Vagina (tissue), 2 donors: ENCODE measurements at regions not wholly inside any gene's neighbourhood (a gene's known extent, or its start where the extent isn't known, plus 50 kb on each side); places are given as distances from the start of the nearest gene placed in this dataset.

Experiments used
- DNase-seq, 2 donors: peaks; one replicate each; pipeline ENCODE4 v3.0.0-alpha.2; 2017; ENCODE audit errors: extremely low spot score in 2 of 2
- H3K27ac ChIP-seq: fragments of 200-600 bp; sonication (generic); one replicate; pipeline ENCODE4 v1.5.1; 2019
- H3K27me3 ChIP-seq: fragments of 200-600 bp; sonication (generic); one replicate; pipeline ENCODE4 v1.5.1; 2019
- H3K36me3 ChIP-seq, 2 donors: fragments of 200-600 bp; sonication (generic); one replicate each; pipeline ENCODE4 v1.5.1; 2017 to 2019
- H3K4me1 ChIP-seq: fragments of 200-600 bp; sonication (generic); one replicate; pipeline ENCODE4 v1.5.1; 2019
- H3K4me3 ChIP-seq, 2 donors: fragments of 200-600 bp; sonication (generic); 1 replicate in 1 of 2; 2 replicates in 1 of 2; pipeline ENCODE4 v1.5.1; 2016 to 2019
- H3K9me3 ChIP-seq: fragments of 200-600 bp; sonication (generic); one replicate; pipeline ENCODE4 v1.5.1; 2019
- CTCF ChIP-seq, 3 experiments: fragments of 450-650 bp in 2 of 3; fragments of 200-600 bp in 1 of 3; sonication (generic) in 1 of 3; IDR thresholded peaks; one replicate each; pipeline ENCODE4 v1.5.1; 2017 to 2019; ENCODE audit warnings: antibody characterized with exemption in 3 of 3, mild to moderate bottlenecking in 2 of 3, moderate library complexity in 2 of 3
- POLR2A ChIP-seq, 2 donors: fragments of 450-650 bp; IDR thresholded peaks; one replicate each; pipeline ENCODE4 v1.6.1; 2017; ENCODE audit warnings: antibody characterized with exemption in 2 of 2, mild to moderate bottlenecking in 2 of 2, moderate library complexity in 2 of 2
- POLR2AphosphoS5 ChIP-seq, 2 donors: sonication (generic); formaldehyde crosslinking; IDR thresholded peaks; one replicate each; pipeline ENCODE4 v1.9.0; 2017; ENCODE audit warnings: antibody characterized with exemption in 2 of 2, mild to moderate bottlenecking in 2 of 2, low read depth in 1 of 2; ENCODE audit not compliant: insufficient read depth in 1 of 2
- intact Hi-C: fragments of 100-400 bp; cut with DNase I; formaldehyde crosslinking; loops from one replicate; pipeline ENCODE4 v1.15.1; 2023

GRCh38 chrX:40377684-40378083 lies 203.1 kb upstream of the ATP6AP2 start:
- no peaks in the 10 kb centered on the region for H3K36me3 ChIP-seq
- no peak overlapping the region for H3K4me3 ChIP-seq
- H3K27ac ChIP-seq: no peak overlapping the region
- no peak for DNase-seq
- no peaks in the 10 kb centered on the region for H3K9me3 ChIP-seq
- no peaks in the 10 kb centered on the region for H3K27me3 ChIP-seq
- no peak for TF ChIP-seq POLR2AphosphoS5 (IDR thresholded peaks at IDR 0.05; ENCODE audit: insufficient read depth in 1 of 2, low read depth in 1 of 2)
- TF ChIP-seq CTCF (IDR thresholded peaks at IDR 0.05): no peak
- TF ChIP-seq POLR2A (IDR thresholded peaks at IDR 0.05): no peak
- intact Hi-C loops: no loop called here
- no peaks in the 10 kb centered on the region for H3K4me1 ChIP-seq

DNA sequence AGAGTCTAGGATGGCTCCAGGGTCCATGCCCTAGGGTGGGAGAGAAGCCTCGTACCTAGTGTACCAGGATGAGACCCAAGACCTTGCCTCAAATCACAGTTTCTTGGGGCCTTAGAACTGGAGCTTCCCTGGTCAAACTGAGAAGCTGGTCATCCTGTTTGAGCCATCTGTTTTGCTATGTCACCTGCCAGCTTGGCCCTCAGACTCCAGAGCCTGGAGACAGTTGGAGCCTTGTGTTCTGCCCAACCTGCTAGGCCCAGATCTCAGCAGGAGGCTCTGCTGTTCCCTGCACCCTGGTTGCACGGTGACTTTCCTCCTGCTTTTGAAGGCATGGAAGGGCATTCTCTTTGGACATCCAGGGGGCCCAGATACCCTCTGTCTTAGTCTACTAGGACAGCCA lies 206.3 kb upstream of the ATP6AP2 start:
- DNase-seq: no peak

DNA sequence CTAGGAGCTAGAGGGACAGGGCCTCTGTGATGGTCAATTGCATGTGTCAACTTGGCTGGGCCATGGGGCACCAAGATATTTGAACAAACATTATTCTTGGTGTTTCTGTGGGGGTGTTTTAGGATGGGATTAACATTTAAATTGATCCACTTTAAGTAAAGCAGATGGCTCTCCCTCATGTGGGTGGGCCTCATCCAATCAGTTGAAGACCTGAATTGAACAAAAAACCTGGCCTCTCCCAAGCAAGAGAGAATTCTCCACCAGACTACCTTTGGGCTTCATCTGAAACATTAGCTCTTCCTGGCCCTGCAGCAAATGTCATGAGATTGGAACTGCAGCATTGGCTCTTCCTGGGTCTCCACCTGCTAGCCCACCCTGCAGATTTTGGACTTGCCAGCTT lies 207.1 kb upstream of the ATP6AP2 start:
- H3K9me3 ChIP-seq: no peaks in the 10 kb centered on the region
- intact Hi-C loops: no loop called here
- no peak for DNase-seq

More for the DNA sequence above, 206.3 kb upstream of the ATP6AP2 start:
- H3K27ac ChIP-seq: no peak overlapping the region
- no peaks in the 10 kb centered on the region for H3K4me1 ChIP-seq
- no peaks in the 10 kb centered on the region for H3K9me3 ChIP-seq
- H3K27me3 ChIP-seq: no peaks in the 10 kb centered on the region
- intact Hi-C loops: no loop called here
- TF ChIP-seq CTCF (IDR thresholded peaks at IDR 0.05): no peak
- TF ChIP-seq POLR2A (IDR thresholded peaks at IDR 0.05): no peak
- no peak for TF ChIP-seq POLR2AphosphoS5 (IDR thresholded peaks at IDR 0.05; ENCODE audit: insufficient read depth in 1 of 2, low read depth in 1 of 2)
- H3K36me3 ChIP-seq: no peaks in the 10 kb centered on the region
- no peak overlapping the region for H3K4me3 ChIP-seq

DNA sequence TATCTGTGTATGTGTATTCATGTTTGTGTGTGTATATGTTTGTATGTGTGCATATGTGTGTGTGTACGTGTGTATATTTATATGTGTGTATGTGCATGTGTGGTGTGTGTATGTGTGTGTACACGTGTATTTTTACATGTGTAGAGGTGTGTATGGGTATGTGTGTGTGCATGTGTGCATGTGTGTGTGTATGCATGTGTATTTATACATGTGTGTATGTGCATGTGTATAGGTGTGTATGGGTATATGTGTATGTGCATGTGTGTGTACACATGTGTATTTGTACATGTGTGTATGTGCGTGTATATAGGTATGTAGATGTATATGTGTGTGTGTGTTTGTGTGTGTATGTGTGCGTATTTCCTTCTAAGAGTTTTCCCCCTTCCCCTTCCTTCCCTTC lies 207.7 kb upstream of the ATP6AP2 start:
- H3K27me3 ChIP-seq: no peaks in the 10 kb centered on the region
- intact Hi-C loops: no loop called here
- H3K36me3 ChIP-seq: no peaks in the 10 kb centered on the region

More for the DNA sequence above, 207.1 kb upstream of the ATP6AP2 start:
- Histone ChIP-seq H3K4me1 (no peaks in the 10 kb centered on the region), H3K36me3 (no peaks in the 10 kb centered on the region), H3K4me3 (no peak overlapping the region), H3K27ac (no peak overlapping the region), H3K27me3 (no peaks in the 10 kb centered on the region)
- TF ChIP-seq CTCF (IDR thresholded peaks at IDR 0.05) (no peak), POLR2AphosphoS5 (IDR thresholded peaks at IDR 0.05; ENCODE audit: insufficient read depth in 1 of 2, low read depth in 1 of 2) (no peak), POLR2A (IDR thresholded peaks at IDR 0.05) (no peak)

DNA sequence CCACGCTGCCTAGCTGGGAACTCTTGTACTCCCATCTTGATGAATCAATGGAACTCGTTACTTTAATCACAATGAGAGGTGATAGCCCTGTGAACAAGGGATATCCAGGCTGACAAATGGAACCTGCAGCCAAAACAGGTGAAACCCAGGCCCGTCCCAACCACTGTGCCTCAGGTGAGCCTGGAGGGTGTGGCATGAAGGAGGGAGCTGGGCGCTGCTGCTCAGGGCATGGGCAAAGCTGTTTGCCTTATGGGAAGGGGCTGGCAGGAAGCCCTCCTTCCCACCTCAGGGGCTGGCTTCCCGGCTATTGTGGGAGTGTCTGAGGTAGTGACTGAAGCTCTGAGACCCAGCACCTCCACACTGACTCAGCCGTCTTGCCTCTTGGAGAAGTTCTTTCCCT lies 209.4 kb upstream of the ATP6AP2 start:
- intact Hi-C loops: no loop called here
- H3K36me3 ChIP-seq: no peaks in the 10 kb centered on the region
- peak in 1 of 2 donors; percentile 67 for DNase-seq
- no peaks in the 10 kb centered on the region for H3K27me3 ChIP-seq
- TF ChIP-seq POLR2AphosphoS5 (IDR thresholded peaks at IDR 0.05; ENCODE audit: insufficient read depth in 1 of 2, low read depth in 1 of 2) (no peak), CTCF (IDR thresholded peaks at IDR 0.05) (no peak), POLR2A (IDR thresholded peaks at IDR 0.05) (no peak)
- H3K4me3 ChIP-seq: no peak overlapping the region
- no peaks in the 10 kb centered on the region for H3K9me3 ChIP-seq
- no peaks in the 10 kb centered on the region for H3K4me1 ChIP-seq
- no peak overlapping the region for H3K27ac ChIP-seq

More for the DNA sequence above, 207.7 kb upstream of the ATP6AP2 start:
- no peak for DNase-seq
- Histone ChIP-seq H3K4me1 (no peaks in the 10 kb centered on the region), H3K4me3 (no peak overlapping the region), H3K9me3 (no peaks in the 10 kb centered on the region), H3K27ac (no peak overlapping the region)
- no peak for TF ChIP-seq POLR2AphosphoS5 (IDR thresholded peaks at IDR 0.05; ENCODE audit: insufficient read depth in 1 of 2, low read depth in 1 of 2)
- no peak for TF ChIP-seq CTCF (IDR thresholded peaks at IDR 0.05)
- no peak for TF ChIP-seq POLR2A (IDR thresholded peaks at IDR 0.05)
